ENCODE measurements at regions not wholly inside any gene's neighbourhood (a gene's known extent, or its start where the extent isn't known, plus 50 kb on each side); places are given as distances from the start of the nearest gene placed in this dataset.

DNA sequence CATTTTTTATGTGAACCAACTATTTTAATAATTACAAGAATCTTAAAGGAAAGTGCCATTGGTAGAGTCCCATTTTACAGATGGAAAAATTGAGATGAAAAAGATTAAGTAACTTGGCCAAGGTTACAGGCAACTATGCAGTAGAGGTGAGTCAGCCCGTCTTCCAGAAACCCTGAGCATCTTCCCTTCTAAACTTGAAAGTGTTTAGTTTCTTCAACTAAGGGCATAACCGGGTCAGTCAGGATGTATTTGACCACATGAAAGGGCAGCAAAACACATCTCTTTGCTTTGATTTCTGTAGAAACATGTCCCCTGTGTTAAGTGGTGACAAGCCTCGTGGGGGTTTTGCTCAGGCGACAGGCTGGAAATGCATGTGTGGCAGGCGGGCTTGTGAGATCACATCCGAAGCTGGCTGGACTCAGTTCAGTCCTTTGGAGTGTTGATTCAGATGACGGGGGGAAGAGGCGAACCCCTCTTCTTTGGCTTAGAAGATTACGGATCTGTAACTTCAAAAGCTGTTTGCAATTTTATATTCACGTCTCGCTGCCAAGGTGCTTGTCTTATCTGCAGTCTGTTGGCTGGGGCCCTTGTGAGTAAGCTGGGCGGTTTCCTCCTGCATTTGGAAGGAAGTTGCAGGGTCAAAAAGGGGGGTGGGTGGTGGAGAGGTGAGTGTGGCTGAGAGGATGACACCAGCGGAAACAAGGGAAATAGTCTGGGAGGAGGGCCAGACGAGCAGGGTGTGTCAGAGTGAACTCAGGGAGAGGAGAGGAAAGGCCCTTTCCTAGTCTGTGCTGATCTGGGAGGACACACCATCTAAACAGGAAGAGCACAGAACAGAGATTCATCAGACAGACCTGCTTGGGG lies 78.9 kb upstream of the RPS23 start (continued):
- TF ChIP-seq MGA (IDR thresholded peaks at IDR 0.05) (peak; percentile 97), FOSL1 (tag; conservative IDR thresholded peaks at IDR 0.05) (peak; percentile 91), NCOA2 (IDR thresholded peaks at IDR 0.05; ENCODE audit: partially characterized antibody in 2 of 2) (no peak), ZNF23 (CRISPR knock-in tag; IDR thresholded peaks at IDR 0.05) (no peak), ADNP (tag; IDR thresholded peaks at IDR 0.05) (peak; percentile 99), HCFC1 (IDR thresholded peaks at IDR 0.05; ENCODE audit: low read depth, low read length) (0 out of 2 replicates have a peak, but pooled peaks have one; percentile 42), ZNF41 (CRISPR knock-in tag; conservative IDR thresholded peaks at IDR 0.05) (no peak), GABPA (tag; conservative IDR thresholded peaks at IDR 0.05; ENCODE audit: low read depth) (peak; percentile 80), SMARCE1 (IDR thresholded peaks at IDR 0.05) (peak; percentile 92)
